ENCODE measurements at regions not wholly inside any gene's neighbourhood (a gene's known extent, or its start where the extent isn't known, plus 50 kb on each side); places are given as distances from the start of the nearest gene placed in this dataset.

- H3K27me3 ChIP-seq: no peaks in the 10 kb centered on the region
- no peak for TF ChIP-seq CTCF (IDR thresholded peaks at IDR 0.05)
- TF ChIP-seq POLR2A (IDR thresholded peaks at IDR 0.05): no peak
- H3K9me3 ChIP-seq: no peaks in the 10 kb centered on the region
- no peak overlapping the region for H3K27ac ChIP-seq
- 93% methylated on average over 4 of the region's 4 CpGs for WGBS (ENCODE audit: insufficient coverage, low coverage, low lambda C conversion rate, missing lambda C conversion rate)
- no peak overlapping the region for H3K4me3 ChIP-seq
- ATAC-seq: no peak
- no peak for DNase-seq
- H3K36me3 ChIP-seq: no peaks in the 10 kb centered on the region
- intact Hi-C loops (cut with DNase I): no loop called here
- H3K4me1 ChIP-seq: no peaks in the 10 kb centered on the region
Observed at GRCh38 chr13:50573066-50573465, 270.4 kb downstream of the DLEU7 start.

GRCh38 chr13:50574731-50575130 is 268.8 kb downstream of the DLEU7 start:
- DNase-seq: no peak

GRCh38 chr13:50575138-50575537 is 268.4 kb downstream of the DLEU7 start:
- WGBS (ENCODE audit: insufficient coverage, low coverage, low lambda C conversion rate, missing lambda C conversion rate): 90% methylated on average over 3 of the region's 3 CpGs
- no peak for TF ChIP-seq POLR2A (IDR thresholded peaks at IDR 0.05)
- TF ChIP-seq CTCF (IDR thresholded peaks at IDR 0.05): no peak
- DNase-seq: no peak
- ATAC-seq: no peak
- Histone ChIP-seq H3K27ac (no peak overlapping the region), H3K9me3 (no peaks in the 10 kb centered on the region), H3K4me3 (no peak overlapping the region), H3K27me3 (no peaks in the 10 kb centered on the region), H3K4me1 (no peaks in the 10 kb centered on the region), H3K36me3 (no peaks in the 10 kb centered on the region)
- intact Hi-C loops (cut with DNase I): no loop called here

More at GRCh38 chr13:50574731-50575130, 268.8 kb downstream of the DLEU7 start:
- no peak overlapping the region for H3K27ac ChIP-seq
- no peaks in the 10 kb centered on the region for H3K4me1 ChIP-seq
- WGBS (ENCODE audit: insufficient coverage, low coverage, low lambda C conversion rate, missing lambda C conversion rate): 87% methylated on average over 3 of the region's 3 CpGs
- H3K36me3 ChIP-seq: no peaks in the 10 kb centered on the region
- no peak overlapping the region for H3K4me3 ChIP-seq
- H3K27me3 ChIP-seq: no peaks in the 10 kb centered on the region
- intact Hi-C loops (cut with DNase I): no loop called here
- TF ChIP-seq CTCF (IDR thresholded peaks at IDR 0.05) (no peak), POLR2A (IDR thresholded peaks at IDR 0.05) (no peak)
- no peaks in the 10 kb centered on the region for H3K9me3 ChIP-seq
- no peak for ATAC-seq

GRCh38 chr13:50576156-50576555 is 267.3 kb downstream of the DLEU7 start:
- intact Hi-C loops (cut with DNase I): no loop called here
- Histone ChIP-seq H3K27me3 (no peaks in the 10 kb centered on the region), H3K4me3 (no peak overlapping the region), H3K36me3 (no peaks in the 10 kb centered on the region), H3K9me3 (no peaks in the 10 kb centered on the region), H3K27ac (no peak overlapping the region), H3K4me1 (no peaks in the 10 kb centered on the region)
- ATAC-seq: peak; percentile 74 to 92 (median 84)
- peak; percentile 44 to 82 (median 75) for DNase-seq
- 20% methylated on average over 5 of the region's 6 CpGs for WGBS (ENCODE audit: insufficient coverage, low coverage, low lambda C conversion rate, missing lambda C conversion rate)
- TF ChIP-seq CTCF (IDR thresholded peaks at IDR 0.05) (no peak), POLR2A (IDR thresholded peaks at IDR 0.05) (no peak)

- H3K4me1 ChIP-seq: no peaks in the 10 kb centered on the region
- intact Hi-C loops (cut with DNase I): no loop called here
- no peak overlapping the region for H3K4me3 ChIP-seq
- no peak for DNase-seq
- H3K27ac ChIP-seq: no peak overlapping the region
- no peak for ATAC-seq
- H3K9me3 ChIP-seq: no peaks in the 10 kb centered on the region
- no peaks in the 10 kb centered on the region for H3K27me3 ChIP-seq
- no peaks in the 10 kb centered on the region for H3K36me3 ChIP-seq
- 24% methylated on average over 2 of the region's 2 CpGs for WGBS (ENCODE audit: insufficient coverage, low coverage, low lambda C conversion rate, missing lambda C conversion rate)
- TF ChIP-seq POLR2A (IDR thresholded peaks at IDR 0.05) (no peak), CTCF (IDR thresholded peaks at IDR 0.05) (no peak)
Observed at GRCh38 chr13:50577806-50578205, 265.7 kb downstream of the DLEU7 start.
